C4-2B (cell line): ENCODE measurements at regions not wholly inside any gene's neighbourhood (a gene's known extent, or its start where the extent isn't known, plus 50 kb on each side); places are given as distances from the start of the nearest gene placed in this dataset.
"Not testable (repeated sequence)": the region's sequence is repeated elsewhere in the genome, so short reads cannot be mapped to it uniquely, and the experiment has no call there.

Source experiments
- H3K27ac ChIP-seq: fragments of 450-650 bp; 2 replicates; pipeline ENCODE4 v1.5.1; 2017
- CTCF ChIP-seq: fragments of 450-650 bp; conservative IDR thresholded peaks from 2 replicates; pipeline ENCODE4 v1.5.1; 2017; ENCODE audit warnings: mild to moderate bottlenecking
- ZFX ChIP-seq: fragments of 450-650 bp; IDR thresholded peaks from 2 replicates; pipeline ENCODE4 v1.6.1; 2017

GRCh38 chrX:40371376-40371775 is 209.4 kb upstream of the ATP6AP2 start:
- no peak overlapping the region for H3K27ac ChIP-seq
- no peak for TF ChIP-seq CTCF
- TF ChIP-seq ZFX, result no peak

- no peak for TF ChIP-seq CTCF
- no peak for TF ChIP-seq ZFX
- no peak overlapping the region for H3K27ac ChIP-seq
Measured at GRCh38 chrX:40368611-40369061, 212.1 kb upstream of the ATP6AP2 start.

- no peak overlapping the region for H3K27ac ChIP-seq
- TF ChIP-seq CTCF (no peak), ZFX (no peak)
Measured at GRCh38 chrX:40366661-40367060, 214.1 kb upstream of the ATP6AP2 start.

- not testable (repeated sequence) for H3K27ac ChIP-seq
Measured at GRCh38 chrX:40362291-40362690, 218.5 kb upstream of the ATP6AP2 start.

- no peak for TF ChIP-seq CTCF
- TF ChIP-seq ZFX, result no peak
- no peak overlapping the region for H3K27ac ChIP-seq
Measured at GRCh38 chrX:40360557-40360956, 220.2 kb upstream of the ATP6AP2 start.

- TF ChIP-seq ZFX, result no peak
- H3K27ac ChIP-seq, result no peak overlapping the region
Measured at GRCh38 chrX:40359593-40359992, 221.2 kb upstream of the ATP6AP2 start.

- TF ChIP-seq ZFX, result no peak
- TF ChIP-seq CTCF, result no peak
Measured at GRCh38 chrX:40358994-40359393, 221.8 kb upstream of the ATP6AP2 start.

GRCh38 chrX:40349251-40349650 is 231.5 kb upstream of the ATP6AP2 start:
- TF ChIP-seq ZFX, result no peak
- TF ChIP-seq CTCF, result no peak
- no peak overlapping the region for H3K27ac ChIP-seq

More at GRCh38 chrX:40358994-40359393, 221.8 kb upstream of the ATP6AP2 start:
- H3K27ac ChIP-seq, result no peak overlapping the region

- H3K27ac ChIP-seq, result no peak overlapping the region
- TF ChIP-seq CTCF (no peak), ZFX (no peak)
Measured at GRCh38 chrX:40346379-40346778, 234.4 kb upstream of the ATP6AP2 start.
